Upper lobe of left lung (tissue), 4 donors: ENCODE measurements at regions not wholly inside any gene's neighbourhood (a gene's known extent, or its start where the extent isn't known, plus 50 kb on each side); places are given as distances from the start of the nearest gene placed in this dataset.

Experiments used
- CTCF ChIP-seq, 6 experiments: fragments of 450-650 bp in 4 of 6; fragments of 200-600 bp in 2 of 6; sonication (generic) in 2 of 6; IDR thresholded peaks; one replicate each; pipeline ENCODE4 v1.5.1; 2016 to 2019; ENCODE audit warnings: antibody characterized with exemption in 6 of 6
- EP300 ChIP-seq, 4 donors: sonication (generic); formaldehyde crosslinking; IDR thresholded peaks; one replicate each; pipeline ENCODE4 v1.5.1; 2017; ENCODE audit warnings: antibody characterized with exemption in 4 of 4, control low read depth in 2 of 4
- POLR2A ChIP-seq, 4 donors: fragments of 450-650 bp; IDR thresholded peaks; one replicate each; pipeline ENCODE4 v1.5.1; 2016 to 2017; ENCODE audit warnings: antibody characterized with exemption in 4 of 4, mild to moderate bottlenecking in 2 of 4
- POLR2AphosphoS5 ChIP-seq, 2 donors: sonication (generic); formaldehyde crosslinking; IDR thresholded peaks; one replicate each; pipeline ENCODE4 v1.5.1; 2017; ENCODE audit warnings: antibody characterized with exemption in 2 of 2

GRCh38 chr4:3867403-3868100, 101.4 kb downstream of the ADRA2C start:
- TF ChIP-seq CTCF (IDR thresholded peaks at IDR 0.05) (no peak), POLR2AphosphoS5 (IDR thresholded peaks at IDR 0.05) (no peak), POLR2A (IDR thresholded peaks at IDR 0.05) (no peak), EP300 (IDR thresholded peaks at IDR 0.05) (no peak)
